Stimulated activated CD4-positive, alpha-beta T cell treated with anti-CD3 and anti-CD28 coated beads, Interleukin-15, amount 100 ng/mL, for 24 hours (primary cell): ENCODE measurements at regions not wholly inside any gene's neighbourhood (a gene's known extent, or its start where the extent isn't known, plus 50 kb on each side); places are given as distances from the start of the nearest gene placed in this dataset.

Source experiments
- DNase-seq: peaks from one replicate; pipeline ENCODE4 v3.0.0-alpha.2; 2020

- no peak for DNase-seq
Measured at GRCh38 chr18:27447451-27447881, 262.4 kb upstream of the CHST9 start.

GRCh38 chr18:27430595-27430994, 245.5 kb upstream of the CHST9 start:
- no peak for DNase-seq

GRCh38 chr18:27428716-27429475, 243.8 kb upstream of the CHST9 start:
- DNase-seq, result no peak

GRCh38 chr18:27428120-27428519, 243.0 kb upstream of the CHST9 start:
- DNase-seq, result no peak

- no peak for DNase-seq
Measured at GRCh38 chr18:27423581-27423980, 238.5 kb upstream of the CHST9 start.

GRCh38 chr18:27419646-27420045, 234.5 kb upstream of the CHST9 start:
- no peak for DNase-seq

- no peak for DNase-seq
Measured at GRCh38 chr18:27415495-27415894, 230.4 kb upstream of the CHST9 start.

GRCh38 chr18:27414682-27415081, 229.6 kb upstream of the CHST9 start:
- DNase-seq, result no peak

- DNase-seq, result no peak
Measured at GRCh38 chr18:27413495-27414401, 228.6 kb upstream of the CHST9 start.

GRCh38 chr18:27412556-27412955, 227.4 kb upstream of the CHST9 start:
- no peak for DNase-seq

- DNase-seq, result no peak
Measured at GRCh38 chr18:27411911-27412310, 226.8 kb upstream of the CHST9 start.

- no peak for DNase-seq
Measured at GRCh38 chr18:27411013-27411412, 225.9 kb upstream of the CHST9 start.

- DNase-seq, result no peak
Measured at GRCh38 chr18:27404855-27405254, 219.7 kb upstream of the CHST9 start.

GRCh38 chr18:27400001-27400400, 214.9 kb upstream of the CHST9 start:
- no peak for DNase-seq

GRCh38 chr18:27395752-27396151, 210.6 kb upstream of the CHST9 start:
- no peak for DNase-seq

GRCh38 chr18:27394687-27395086, 209.6 kb upstream of the CHST9 start:
- no peak for DNase-seq

GRCh38 chr18:27382567-27383216, 197.6 kb upstream of the CHST9 start:
- DNase-seq, result no peak

- peak; percentile 5 for DNase-seq
Measured at GRCh38 chr18:27378431-27379095, 193.5 kb upstream of the CHST9 start.

GRCh38 chr18:27377251-27377650, 192.1 kb upstream of the CHST9 start:
- DNase-seq, result no peak

GRCh38 chr18:27372386-27372785, 187.3 kb upstream of the CHST9 start:
- DNase-seq, result no peak

- DNase-seq, result no peak
Measured at GRCh38 chr18:27366665-27367064, 181.6 kb upstream of the CHST9 start.

- no peak for DNase-seq
Measured at GRCh38 chr18:27366151-27366550, 181.0 kb upstream of the CHST9 start.

- no peak for DNase-seq
Measured at GRCh38 chr18:27363872-27364271, 178.8 kb upstream of the CHST9 start.
